Mammary epithelial cell (primary cell): ENCODE measurements at regions not wholly inside any gene's neighbourhood (a gene's known extent, or its start where the extent isn't known, plus 50 kb on each side); places are given as distances from the start of the nearest gene placed in this dataset.

Source experiments
- CTCF ChIP-seq, 2 donors: IDR thresholded peaks in 1 of 2; conservative IDR thresholded peaks in 1 of 2; 2 replicates each; pipeline ENCODE4 v1.5.1; 2011 to 2012; ENCODE audit warnings: inconsistent platforms in 2 of 2, low read length in 2 of 2, mild to moderate bottlenecking in 2 of 2, control low read depth in 1 of 2, low read depth in 1 of 2; ENCODE audit not compliant: insufficient read depth in 1 of 2; ENCODE audit errors: extremely low read depth in 1 of 2
- EZH2 ChIP-seq: IDR thresholded peaks from 2 replicates; pipeline ENCODE4 v1.6.1; 2012; ENCODE audit warnings: low read length, inconsistent platforms, borderline replicate concordance

- TF ChIP-seq CTCF (conservative IDR thresholded peaks at IDR 0.05 in 1 of 2, IDR thresholded peaks at IDR 0.05 in 1 of 2; ENCODE audit: extremely low read depth in 1 of 2, insufficient read depth in 1 of 2, low read depth in 1 of 2, low read length in 2 of 2): no peak
- no peak for TF ChIP-seq EZH2
These were observed 448.5 kb downstream of the LPIN1 start for GRCh38 chr2:12194968-12195367.
